Body of pancreas (tissue), 4 donors: ENCODE measurements at regions not wholly inside any gene's neighbourhood (a gene's known extent, or its start where the extent isn't known, plus 50 kb on each side); places are given as distances from the start of the nearest gene placed in this dataset.

Source experiments
- ATAC-seq: fragments of 150-250 bp; one replicate; pipeline ENCODE4 v1.9.1; 2016
- DNase-seq, 4 donors: peaks; one replicate each; pipeline ENCODE4 v3.0.0-alpha.2; 2019
- H3K27ac ChIP-seq, 4 donors: fragments of 200-600 bp; sonication (generic); 1 replicate in 3 of 4; 2 replicates in 1 of 4; pipeline versions ENCODE4 v1.5.1 to v1.6.1; 2016 to 2019; ENCODE audit warnings: mild to moderate bottlenecking in 1 of 4, mixed read lengths in 1 of 4, moderate library complexity in 1 of 4
- H3K27me3 ChIP-seq, 2 donors: fragments of 200-600 bp; sonication (generic); one replicate each; pipeline ENCODE4 v1.6.0; 2016; ENCODE audit warnings: mild to moderate bottlenecking in 1 of 2
- H3K36me3 ChIP-seq, 2 donors: fragments of 200-600 bp; sonication (generic); replicated peaks in 1 of 2; 2 replicates each; pipeline ENCODE4 v1.5.1; 2016; ENCODE audit warnings: low read depth in 2 of 2; ENCODE audit not compliant: insufficient read depth in 1 of 2
- H3K4me1 ChIP-seq: fragments of 200-600 bp; sonication (generic); one replicate; pipeline ENCODE4 v1.6.0; 2016
- H3K4me3 ChIP-seq, 2 donors: fragments of 200-600 bp; sonication (generic); 1 replicate in 1 of 2; 2 replicates in 1 of 2; pipeline ENCODE4 v1.5.1; 2016 to 2019
- H3K9me3 ChIP-seq, 3 donors: fragments of 200-600 bp; sonication (generic); 1 replicate in 2 of 3; 2 replicates in 1 of 3; pipeline ENCODE4 v1.5.1; 2016
- POLR2A ChIP-seq, 3 donors: fragments of 450-650 bp; IDR thresholded peaks; one replicate each; pipeline ENCODE4 v1.6.1; 2016; ENCODE audit warnings: antibody characterized with exemption in 3 of 3, mild to moderate bottlenecking in 2 of 3
- WGBS, 2 donors: methylation state at CpG; one replicate each; pipeline ENCODE4 v1.1.5; 2017; 5-methylcytosine and 5-hydroxymethylcytosine counted together
- intact Hi-C: fragments of 100-400 bp; cut with DNase I; formaldehyde crosslinking; loops from one replicate; pipeline ENCODE4 v1.15.1; 2023
- TF ChIP-seq, protein P1 (sequence below), 7 experiments: fragments of 450-650 bp in 4 of 7; fragments of 200-600 bp in 3 of 7; sonication (generic) in 3 of 7; IDR thresholded peaks; one replicate each; pipeline ENCODE4 v1.5.1; 2016 to 2019; ENCODE audit warnings: antibody characterized with exemption in 7 of 7

DNA sequence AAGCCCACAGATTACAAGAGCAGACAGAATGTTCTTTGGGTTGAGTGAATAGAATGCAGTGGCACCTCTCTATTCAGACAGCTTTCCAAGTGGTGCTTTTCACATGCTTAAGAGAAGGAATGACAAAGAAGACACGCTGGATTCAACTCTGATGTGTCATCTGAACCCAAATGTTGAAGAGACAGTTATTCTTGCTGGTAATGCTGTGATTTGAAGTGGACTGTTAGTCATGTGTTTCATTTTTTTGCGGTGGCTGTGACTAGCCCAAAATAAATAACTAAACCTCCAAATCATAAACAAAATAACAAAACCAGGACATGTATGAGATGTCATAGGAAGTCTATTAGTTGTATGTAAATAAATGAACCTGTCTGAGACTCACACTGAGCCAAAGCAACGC is 391.8 kb upstream of the PRICKLE1 start:
- WGBS, 2 donors = 89 to 94% methylated on average over 3 of the region's 3 CpGs
- Histone ChIP-seq H3K4me1 (no peaks in the 10 kb centered on the region), H3K9me3 (no peaks in the 10 kb centered on the region), H3K36me3 (no peaks in the 10 kb centered on the region), H3K4me3 (no peak overlapping the region), H3K27me3 (no peaks in the 10 kb centered on the region), H3K27ac (no peak overlapping the region)
- intact Hi-C loops = no loop called here
- DNase-seq = no peak
- TF ChIP-seq, protein P1, sequence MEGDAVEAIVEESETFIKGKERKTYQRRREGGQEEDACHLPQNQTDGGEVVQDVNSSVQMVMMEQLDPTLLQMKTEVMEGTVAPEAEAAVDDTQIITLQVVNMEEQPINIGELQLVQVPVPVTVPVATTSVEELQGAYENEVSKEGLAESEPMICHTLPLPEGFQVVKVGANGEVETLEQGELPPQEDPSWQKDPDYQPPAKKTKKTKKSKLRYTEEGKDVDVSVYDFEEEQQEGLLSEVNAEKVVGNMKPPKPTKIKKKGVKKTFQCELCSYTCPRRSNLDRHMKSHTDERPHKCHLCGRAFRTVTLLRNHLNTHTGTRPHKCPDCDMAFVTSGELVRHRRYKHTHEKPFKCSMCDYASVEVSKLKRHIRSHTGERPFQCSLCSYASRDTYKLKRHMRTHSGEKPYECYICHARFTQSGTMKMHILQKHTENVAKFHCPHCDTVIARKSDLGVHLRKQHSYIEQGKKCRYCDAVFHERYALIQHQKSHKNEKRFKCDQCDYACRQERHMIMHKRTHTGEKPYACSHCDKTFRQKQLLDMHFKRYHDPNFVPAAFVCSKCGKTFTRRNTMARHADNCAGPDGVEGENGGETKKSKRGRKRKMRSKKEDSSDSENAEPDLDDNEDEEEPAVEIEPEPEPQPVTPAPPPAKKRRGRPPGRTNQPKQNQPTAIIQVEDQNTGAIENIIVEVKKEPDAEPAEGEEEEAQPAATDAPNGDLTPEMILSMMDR (IDR thresholded peaks at IDR 0.05) = no peak
- TF ChIP-seq POLR2A (IDR thresholded peaks at IDR 0.05) = no peak
- no peak for ATAC-seq

DNA sequence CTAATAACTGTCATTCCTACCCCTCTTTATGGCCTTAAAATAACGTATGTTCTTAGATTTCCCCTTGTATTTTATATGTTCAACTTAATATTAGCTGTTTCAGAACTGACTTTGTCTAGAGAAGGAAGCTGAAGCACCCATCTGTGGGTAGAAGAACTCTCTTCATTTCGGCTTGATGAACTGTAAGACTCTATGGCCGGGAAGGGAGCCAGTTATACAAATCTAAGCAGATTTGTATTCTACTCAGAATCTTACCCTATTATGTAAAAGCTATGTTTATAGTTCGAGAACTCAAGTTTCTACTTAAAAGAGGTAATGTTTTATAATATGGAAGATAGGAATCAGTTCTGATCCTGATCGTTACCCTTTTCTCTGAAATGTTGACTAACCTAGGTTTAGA is 390.9 kb upstream of the PRICKLE1 start:
- Histone ChIP-seq H3K27me3 (no peaks in the 10 kb centered on the region), H3K36me3 (no peaks in the 10 kb centered on the region), H3K9me3 (no peaks in the 10 kb centered on the region), H3K27ac (no peak overlapping the region), H3K4me3 (no peak overlapping the region), H3K4me1 (no peaks in the 10 kb centered on the region)
- ATAC-seq (no peak), DNase-seq (no peak)
- WGBS, 2 donors = 84 to 87% methylated on average over 5 of the region's 5 CpGs
- TF ChIP-seq, protein P1 (IDR thresholded peaks at IDR 0.05) = no peak
- no peak for TF ChIP-seq POLR2A (IDR thresholded peaks at IDR 0.05)
- intact Hi-C loops = no loop called here

DNA sequence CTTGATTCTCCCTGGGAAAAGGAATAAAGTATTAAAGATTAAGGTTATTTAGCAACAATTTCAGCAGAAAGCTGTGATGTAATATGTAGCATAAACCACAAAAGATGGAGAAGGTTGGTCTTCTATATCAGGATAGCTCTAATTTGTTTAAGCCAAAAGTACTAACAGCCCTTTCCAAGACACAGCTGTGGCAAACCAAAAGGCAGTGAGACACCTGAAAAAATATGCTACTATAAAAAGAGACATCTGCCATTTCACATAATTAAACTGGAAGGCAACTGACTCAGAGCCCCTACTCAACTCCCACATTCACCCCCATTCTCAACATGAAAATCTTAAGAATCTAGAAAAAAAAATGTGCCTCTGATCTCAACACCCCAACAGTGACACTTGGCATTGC is 390.2 kb upstream of the PRICKLE1 start:
- no peak overlapping the region for H3K4me3 ChIP-seq
- intact Hi-C loops = no loop called here
- no peak for TF ChIP-seq POLR2A (IDR thresholded peaks at IDR 0.05)
- TF ChIP-seq, protein P1 (IDR thresholded peaks at IDR 0.05) = no peak
- H3K9me3 ChIP-seq = no peaks in the 10 kb centered on the region
- ATAC-seq = no peak
- H3K36me3 ChIP-seq = no peaks in the 10 kb centered on the region
- DNase-seq = no peak
- H3K27ac ChIP-seq = no peak overlapping the region
- H3K27me3 ChIP-seq = no peaks in the 10 kb centered on the region
- H3K4me1 ChIP-seq = no peaks in the 10 kb centered on the region

DNA sequence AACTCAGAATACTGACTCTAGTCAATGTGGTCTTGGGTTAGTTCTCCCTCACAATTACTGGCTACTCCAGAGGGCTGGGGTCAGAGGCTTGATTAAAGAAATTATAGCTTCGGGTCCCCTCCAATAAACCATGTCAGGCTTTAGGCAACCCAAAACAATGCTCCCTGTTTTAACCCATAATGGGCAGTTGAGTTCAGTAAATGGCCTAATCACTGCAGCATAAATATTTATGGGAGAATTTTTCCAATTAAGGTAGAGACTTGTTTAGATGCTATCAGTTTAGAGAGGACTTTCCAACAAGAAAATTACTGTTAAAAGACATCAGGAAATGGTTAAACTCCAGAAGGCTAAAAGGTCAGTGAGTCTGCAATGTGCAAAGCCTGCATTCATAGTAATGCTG is 389.2 kb upstream of the PRICKLE1 start:
- no peaks in the 10 kb centered on the region for H3K36me3 ChIP-seq
- H3K9me3 ChIP-seq = no peaks in the 10 kb centered on the region
- H3K4me1 ChIP-seq = no peaks in the 10 kb centered on the region
- ATAC-seq (no peak), DNase-seq (no peak)
- no peak overlapping the region for H3K4me3 ChIP-seq
- TF ChIP-seq, protein P1 (IDR thresholded peaks at IDR 0.05) = no peak
- no peak for TF ChIP-seq POLR2A (IDR thresholded peaks at IDR 0.05)
- H3K27ac ChIP-seq = no peak overlapping the region
- 71 to 82% methylated on average over 1 of the region's 1 CpG for WGBS, 2 donors
- H3K27me3 ChIP-seq = no peaks in the 10 kb centered on the region
- intact Hi-C loops = no loop called here

GRCh38 chr12:42977451-42978230 is 388.1 kb upstream of the PRICKLE1 start:
- intact Hi-C loops = no loop called here
- Histone ChIP-seq H3K9me3 (no peaks in the 10 kb centered on the region), H3K4me3 (no peak overlapping the region), H3K27me3 (no peaks in the 10 kb centered on the region), H3K4me1 (no peaks in the 10 kb centered on the region), H3K36me3 (no peaks in the 10 kb centered on the region), H3K27ac (no peak overlapping the region)
- ATAC-seq (no peak), DNase-seq (no peak)
- WGBS, 2 donors = 47 to 53% methylated on average over 1 of the region's 1 CpG
- TF ChIP-seq POLR2A (IDR thresholded peaks at IDR 0.05) = no peak
- TF ChIP-seq, protein P1 (IDR thresholded peaks at IDR 0.05) = no peak
